Gastrocnemius medialis (tissue), 4 donors: ENCODE measurements at regions not wholly inside any gene's neighbourhood (a gene's known extent, or its start where the extent isn't known, plus 50 kb on each side); places are given as distances from the start of the nearest gene placed in this dataset.

Experiments
- ATAC-seq, 2 donors: fragments of 150-250 bp; one replicate each; pipeline ENCODE4 v1.9.1; 2016
- DNase-seq, 2 donors: peaks; one replicate each; pipeline ENCODE4 v3.0.0-alpha.2; 2019
- H3K27ac ChIP-seq, 4 donors: fragments of 200-600 bp; sonication (generic); 1 replicate in 1 of 4; 2 replicates in 3 of 4; pipeline ENCODE4 v1.5.1; 2016 to 2018; ENCODE audit warnings: mild to moderate bottlenecking in 2 of 4, moderate library complexity in 1 of 4
- H3K27me3 ChIP-seq, 3 donors: fragments of 200-600 bp; sonication (generic) in 2 of 3; 1 replicate in 1 of 3; 2 replicates in 2 of 3; pipeline versions ENCODE4 v1.5.1 to v1.6.0; 2016 to 2019; ENCODE audit warnings: mild to moderate bottlenecking in 1 of 3, moderate library complexity in 1 of 3
- H3K36me3 ChIP-seq, 2 donors: fragments of 200-600 bp; sonication (generic) in 1 of 2; one replicate each; pipeline ENCODE4 v1.5.1; 2017 to 2018
- H3K4me1 ChIP-seq, 2 donors: fragments of 200-600 bp; sonication (generic) in 1 of 2; one replicate each; pipeline ENCODE4 v1.5.1; 2016 to 2017; ENCODE audit warnings: mild to moderate bottlenecking in 2 of 2
- H3K4me3 ChIP-seq, 4 donors: fragments of 200-600 bp; sonication (generic) in 3 of 4; 1 replicate in 1 of 4; 2 replicates in 3 of 4; pipeline ENCODE4 v1.5.1; 2016 to 2019; ENCODE audit warnings: mild to moderate bottlenecking in 2 of 4
- H3K9me3 ChIP-seq, 3 donors: fragments of 200-600 bp; sonication (generic) in 2 of 3; 1 replicate in 1 of 3; 2 replicates in 2 of 3; pipeline ENCODE4 v1.5.1; 2016 to 2019
- POLR2A ChIP-seq, 2 donors: fragments of 450-650 bp; IDR thresholded peaks; one replicate each; pipeline ENCODE4 v1.6.1; 2017; ENCODE audit warnings: antibody characterized with exemption in 2 of 2, mild to moderate bottlenecking in 2 of 2, moderate library complexity in 2 of 2
- in situ Hi-C, 4 donors: fragments of 200-750 bp; cut with MboI; loops; one replicate each; pipeline versions ENCODE4 v1.15.0 to v1.8.0; 2017; ENCODE audit warnings: low sequenced_read_pairs in 4 of 4
- intact Hi-C: fragments of 100-400 bp; cut with DNase I; formaldehyde crosslinking; loops from one replicate; pipeline ENCODE4 v1.15.1; 2023; ENCODE audit warnings: low total_unique reads
- TF ChIP-seq, protein P1 (sequence below), 5 experiments: fragments of 450-650 bp in 3 of 5; fragments of 200-600 bp in 2 of 5; sonication (generic) in 2 of 5; IDR thresholded peaks in 4 of 5; conservative IDR thresholded peaks in 1 of 5; 1 replicate in 4 of 5; 2 replicates in 1 of 5; pipeline ENCODE4 v1.5.1; 2016 to 2019; ENCODE audit warnings: antibody characterized with exemption in 5 of 5, mild to moderate bottlenecking in 3 of 5, moderate library complexity in 3 of 5

DNA sequence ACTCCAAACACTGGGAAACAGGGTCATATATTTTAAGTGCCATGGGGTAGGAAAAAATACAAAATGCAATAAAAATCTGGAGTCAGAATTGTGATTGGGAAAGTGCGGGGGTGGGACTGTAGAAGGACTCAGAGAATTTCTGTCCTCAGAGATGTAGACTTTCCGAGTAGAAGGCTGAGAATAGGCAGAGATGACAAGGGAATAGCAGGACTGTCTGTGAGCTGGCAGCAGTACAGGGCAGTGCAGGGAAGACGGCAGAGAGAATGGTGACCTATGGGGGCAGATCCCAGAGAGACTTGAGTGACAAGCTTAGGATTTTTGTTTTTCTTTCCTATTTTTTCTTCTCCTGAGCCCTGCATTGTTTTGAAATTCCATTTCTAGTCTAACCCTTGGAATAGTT lies 127.6 kb downstream of the SLC16A9 start:
- H3K27ac ChIP-seq: no peak overlapping the region
- no peaks in the 10 kb centered on the region for H3K9me3 ChIP-seq
- intact Hi-C loops (no loop called here), in situ Hi-C loops (no loop called here)
- DNase-seq (no peak), ATAC-seq (no peak)
- no peaks in the 10 kb centered on the region for H3K27me3 ChIP-seq
- H3K36me3 ChIP-seq: no peaks in the 10 kb centered on the region
- no peak for TF ChIP-seq POLR2A (IDR thresholded peaks at IDR 0.05)
- TF ChIP-seq, protein P1, sequence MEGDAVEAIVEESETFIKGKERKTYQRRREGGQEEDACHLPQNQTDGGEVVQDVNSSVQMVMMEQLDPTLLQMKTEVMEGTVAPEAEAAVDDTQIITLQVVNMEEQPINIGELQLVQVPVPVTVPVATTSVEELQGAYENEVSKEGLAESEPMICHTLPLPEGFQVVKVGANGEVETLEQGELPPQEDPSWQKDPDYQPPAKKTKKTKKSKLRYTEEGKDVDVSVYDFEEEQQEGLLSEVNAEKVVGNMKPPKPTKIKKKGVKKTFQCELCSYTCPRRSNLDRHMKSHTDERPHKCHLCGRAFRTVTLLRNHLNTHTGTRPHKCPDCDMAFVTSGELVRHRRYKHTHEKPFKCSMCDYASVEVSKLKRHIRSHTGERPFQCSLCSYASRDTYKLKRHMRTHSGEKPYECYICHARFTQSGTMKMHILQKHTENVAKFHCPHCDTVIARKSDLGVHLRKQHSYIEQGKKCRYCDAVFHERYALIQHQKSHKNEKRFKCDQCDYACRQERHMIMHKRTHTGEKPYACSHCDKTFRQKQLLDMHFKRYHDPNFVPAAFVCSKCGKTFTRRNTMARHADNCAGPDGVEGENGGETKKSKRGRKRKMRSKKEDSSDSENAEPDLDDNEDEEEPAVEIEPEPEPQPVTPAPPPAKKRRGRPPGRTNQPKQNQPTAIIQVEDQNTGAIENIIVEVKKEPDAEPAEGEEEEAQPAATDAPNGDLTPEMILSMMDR (IDR thresholded peaks at IDR 0.05 in 4 of 5, conservative IDR thresholded peaks at IDR 0.05 in 1 of 5): no peak
- no peak overlapping the region for H3K4me3 ChIP-seq
- H3K4me1 ChIP-seq: no peaks in the 10 kb centered on the region

DNA sequence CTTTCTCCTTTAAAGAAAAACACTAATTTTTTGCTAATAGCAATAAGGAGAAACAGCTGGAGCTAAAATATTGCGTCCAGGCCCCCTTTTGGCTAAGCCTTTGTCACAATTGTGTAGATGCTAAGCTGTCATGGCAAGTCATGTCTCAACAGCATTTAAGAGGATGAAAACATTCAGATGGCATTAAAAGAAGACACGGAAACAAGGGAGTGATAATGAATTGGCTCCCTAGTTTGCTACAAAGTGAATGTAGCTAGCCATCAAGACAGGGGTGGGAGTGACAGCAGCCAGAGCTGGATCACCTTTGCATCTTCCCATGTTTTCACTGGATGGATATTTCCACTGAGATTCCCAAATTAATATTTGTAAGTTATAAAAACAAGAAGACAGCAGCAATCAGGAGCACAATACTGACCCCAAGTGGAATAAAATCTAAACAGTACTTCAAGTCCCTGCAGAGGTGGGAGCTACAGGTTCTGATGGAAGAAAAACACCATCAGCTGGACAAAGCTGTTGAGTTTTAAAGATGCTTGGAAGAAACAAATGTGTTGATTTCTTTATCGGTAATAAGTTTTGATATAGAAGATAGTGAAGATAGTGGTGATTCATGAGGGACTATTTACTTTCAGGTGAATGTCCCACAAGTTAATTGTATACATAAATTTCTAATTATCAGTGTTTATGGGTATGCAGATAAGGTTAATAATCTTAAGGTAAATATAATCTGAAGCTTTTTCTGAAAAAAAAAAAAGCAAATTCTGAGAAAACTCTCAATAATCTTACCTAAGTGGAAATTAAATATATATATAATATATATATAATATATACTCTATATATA lies 129.4 kb downstream of the SLC16A9 start:
- Histone ChIP-seq H3K9me3 (no peaks in the 10 kb centered on the region), H3K27me3 (no peaks in the 10 kb centered on the region), H3K4me1 (peaks cover 0 to 5% of the 10 kb centered on the region in 2 donors), H3K4me3 (no peak overlapping the region), H3K27ac (no peak overlapping the region), H3K36me3 (no peaks in the 10 kb centered on the region)
- in situ Hi-C loops (no loop called here), intact Hi-C loops (loop anchor here (2.0 kb wide), 1 partner anchor 339 kb away; no protein-coding TSS in a partner anchor)
- ATAC-seq (no peak), DNase-seq (no peak)
- TF ChIP-seq, protein P1 (IDR thresholded peaks at IDR 0.05 in 4 of 5, conservative IDR thresholded peaks at IDR 0.05 in 1 of 5): peak in 2 of 5 experiments; percentile 11 to 43
- TF ChIP-seq POLR2A (IDR thresholded peaks at IDR 0.05): no peak

DNA sequence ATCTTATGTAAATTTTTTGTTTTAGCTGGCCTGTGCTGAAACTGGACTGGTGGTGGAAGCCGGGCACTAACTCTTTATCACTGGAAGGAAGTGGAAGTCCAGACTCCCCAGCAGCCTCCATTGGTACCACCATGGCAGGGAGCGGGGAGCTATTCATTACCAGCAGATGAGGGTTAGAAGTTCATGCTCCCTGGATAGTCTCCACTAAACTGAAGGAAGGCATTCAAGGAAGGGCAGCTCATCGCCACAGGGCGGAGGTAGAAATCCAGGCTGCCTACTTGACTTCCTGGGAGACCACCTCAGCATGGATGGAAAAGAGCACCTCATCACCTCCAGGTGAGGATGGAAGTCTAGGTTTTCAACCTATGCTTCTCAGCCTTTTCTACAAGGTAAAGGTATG lies 130.9 kb downstream of the SLC16A9 start:
- H3K4me1 ChIP-seq: peaks cover 0 to 5% of the 10 kb centered on the region in 2 donors
- H3K4me3 ChIP-seq: no peak overlapping the region
- no peaks in the 10 kb centered on the region for H3K27me3 ChIP-seq
- H3K36me3 ChIP-seq: no peaks in the 10 kb centered on the region
- ATAC-seq (no peak), DNase-seq (no peak)
- in situ Hi-C loops: no loop called here
- no peak overlapping the region for H3K27ac ChIP-seq
- intact Hi-C loops: no loop called here
- no peaks in the 10 kb centered on the region for H3K9me3 ChIP-seq
- TF ChIP-seq, protein P1 (IDR thresholded peaks at IDR 0.05 in 4 of 5, conservative IDR thresholded peaks at IDR 0.05 in 1 of 5): no peak

DNA sequence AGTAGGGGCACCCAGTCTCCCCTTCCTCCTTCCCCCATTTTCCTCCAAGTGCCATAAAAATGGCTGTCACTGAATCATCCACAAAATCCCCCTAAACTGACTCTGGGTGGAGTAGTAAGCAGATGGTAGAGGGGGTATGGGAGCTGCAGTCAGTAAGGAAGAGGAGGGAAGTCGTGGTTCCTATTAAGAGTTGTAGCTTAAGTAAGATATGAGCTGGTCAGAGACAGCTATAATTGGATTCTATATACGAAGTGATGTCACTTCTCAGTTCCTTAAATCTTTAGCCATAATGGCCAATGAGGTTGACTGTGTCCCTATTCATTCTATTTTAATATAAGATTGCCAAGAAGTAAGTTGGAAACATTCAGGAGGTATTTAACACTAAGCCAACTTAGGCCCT lies 131.7 kb downstream of the SLC16A9 start:
- peaks cover 0 to 5% of the 10 kb centered on the region in 2 donors for H3K4me1 ChIP-seq
- H3K4me3 ChIP-seq: no peak overlapping the region

More for the DNA sequence above, 131.7 kb downstream of the SLC16A9 start:
- in situ Hi-C loops: no loop called here
- intact Hi-C loops: no loop called here
- TF ChIP-seq, protein P1 (IDR thresholded peaks at IDR 0.05 in 4 of 5, conservative IDR thresholded peaks at IDR 0.05 in 1 of 5): no peak
- TF ChIP-seq POLR2A (IDR thresholded peaks at IDR 0.05): no peak
- no peaks in the 10 kb centered on the region for H3K9me3 ChIP-seq
- H3K27ac ChIP-seq: no peak overlapping the region
- ATAC-seq (no peak), DNase-seq (no peak)
- no peaks in the 10 kb centered on the region for H3K27me3 ChIP-seq
- no peaks in the 10 kb centered on the region for H3K36me3 ChIP-seq
